NCI-H128 (cell line): ENCODE measurements at regions not wholly inside any gene's neighbourhood (a gene's known extent, or its start where the extent isn't known, plus 50 kb on each side); places are given as distances from the start of the nearest gene placed in this dataset.

Experiments
- DNase-seq: peaks from one replicate; lab custom pipeline; 2025; ENCODE audit not compliant: unreplicated experiment; lab: John Stamatoyannopoulos, UW

DNA sequence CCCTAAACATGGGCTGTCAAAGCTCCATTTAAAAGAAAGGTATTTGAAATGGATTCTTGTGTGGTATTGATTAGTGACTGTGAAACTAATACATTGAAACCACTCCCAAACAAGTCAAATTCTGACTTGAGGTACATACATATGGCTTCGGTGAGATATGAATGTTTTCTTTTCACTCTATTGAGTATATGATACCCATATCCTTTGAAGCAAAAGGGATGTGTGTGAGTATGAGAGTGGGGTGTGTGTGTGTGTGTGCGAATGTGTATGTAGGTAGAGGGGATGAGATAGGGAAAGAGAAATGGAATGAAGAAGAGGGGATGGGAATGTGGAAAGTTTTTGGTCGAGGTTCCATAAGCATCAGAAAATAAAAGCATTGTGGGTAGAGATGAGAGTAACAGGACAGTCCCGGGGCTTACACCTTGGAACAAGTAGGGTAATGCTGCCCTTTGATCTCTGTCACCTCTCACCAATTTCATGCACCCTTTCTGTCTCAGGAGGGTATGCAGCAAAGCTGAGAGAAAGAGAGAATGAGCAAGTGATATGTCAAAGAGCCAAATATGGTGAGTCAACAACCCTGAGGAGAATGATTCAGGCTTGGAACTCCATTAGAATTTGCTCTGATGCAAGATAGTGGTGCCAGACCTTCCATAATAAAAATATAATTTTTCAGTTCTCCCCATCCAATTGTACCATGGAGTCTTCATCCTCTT, 64.0 kb upstream of the ZEB2 start:
- DNase-seq = no peak

DNA sequence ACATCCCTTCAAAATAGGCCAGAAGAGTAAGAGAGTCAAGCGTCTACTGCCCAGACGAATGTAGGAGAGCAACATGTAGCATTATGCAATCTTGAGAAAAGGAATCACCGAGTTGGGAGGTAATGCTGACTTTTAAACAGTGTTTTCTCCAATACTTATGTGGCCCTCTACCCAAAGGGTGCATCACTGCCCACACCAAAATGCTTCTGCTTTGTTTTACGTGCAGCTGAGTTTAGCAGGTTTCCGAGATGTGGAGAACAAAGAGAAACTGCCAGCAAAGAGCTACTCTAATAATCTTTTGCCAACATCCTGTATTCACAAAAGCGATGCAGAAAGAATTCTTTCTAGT, 63.4 kb upstream of the ZEB2 start:
- no peak for DNase-seq

DNA sequence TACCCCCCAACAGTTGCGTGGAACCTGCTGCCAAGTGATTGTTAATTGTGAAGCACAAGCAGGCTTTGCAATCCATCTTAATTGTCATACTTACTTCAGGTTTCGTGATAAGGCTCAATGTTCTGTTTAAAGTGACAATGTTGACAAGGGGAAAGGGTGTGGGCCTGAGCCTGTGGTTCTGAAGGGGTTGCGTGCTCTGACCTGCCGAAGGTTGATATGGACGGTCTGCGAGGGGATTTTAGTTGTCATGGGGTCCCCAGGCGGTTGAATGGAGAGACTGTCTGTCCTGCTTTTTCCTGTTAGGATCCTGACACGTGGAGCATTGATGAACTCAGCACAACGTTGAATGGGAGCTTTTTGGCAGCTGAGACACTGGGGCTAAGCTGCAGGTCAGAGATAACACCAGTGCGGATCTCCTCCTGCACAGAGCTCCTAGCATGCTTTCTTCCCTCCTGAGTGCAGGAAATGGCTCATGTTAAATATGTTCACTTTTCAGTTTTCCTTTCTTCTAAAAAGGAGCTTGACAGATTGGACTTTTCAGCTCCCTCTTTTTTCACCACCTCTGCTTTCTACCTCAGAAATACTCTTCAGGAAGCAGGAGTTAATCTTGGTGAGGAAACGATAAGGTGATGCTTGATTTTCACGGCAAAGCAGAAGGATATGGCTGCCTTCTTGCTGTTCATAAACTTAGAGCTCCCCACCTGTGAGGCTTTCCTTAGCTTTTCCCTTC, 62.9 kb upstream of the ZEB2 start:
- DNase-seq = no peak

DNA sequence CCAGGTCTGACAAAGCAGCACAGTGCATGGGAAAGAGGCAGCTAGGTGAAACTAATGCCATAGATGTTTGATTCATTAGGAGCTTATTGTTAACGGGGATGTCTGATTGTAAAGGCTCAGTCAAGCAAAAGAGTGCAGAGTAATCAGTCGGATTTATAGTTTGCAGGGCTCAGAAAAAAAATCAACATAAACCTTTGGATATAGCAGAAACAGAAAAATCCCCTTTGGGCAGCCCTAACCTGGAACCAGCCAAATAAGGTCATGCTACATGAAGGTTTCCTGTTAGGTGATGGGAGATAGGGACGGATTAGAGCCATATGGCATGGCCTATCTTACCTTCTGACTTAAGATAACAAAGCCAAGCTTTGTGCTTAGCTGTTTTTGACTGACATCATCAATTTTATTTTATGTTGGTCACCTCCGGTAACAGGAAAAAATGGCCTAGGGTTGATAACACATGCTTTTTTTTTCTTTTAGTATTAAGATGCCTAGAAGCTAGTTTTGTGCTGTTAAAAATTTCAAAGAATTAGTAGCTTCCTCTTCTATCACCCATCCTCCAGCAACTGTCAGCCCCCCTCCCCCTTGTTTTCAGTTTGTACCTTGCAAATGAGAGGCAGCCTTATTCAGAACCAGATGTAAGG, 60.7 kb upstream of the ZEB2 start:
- no peak for DNase-seq

DNA sequence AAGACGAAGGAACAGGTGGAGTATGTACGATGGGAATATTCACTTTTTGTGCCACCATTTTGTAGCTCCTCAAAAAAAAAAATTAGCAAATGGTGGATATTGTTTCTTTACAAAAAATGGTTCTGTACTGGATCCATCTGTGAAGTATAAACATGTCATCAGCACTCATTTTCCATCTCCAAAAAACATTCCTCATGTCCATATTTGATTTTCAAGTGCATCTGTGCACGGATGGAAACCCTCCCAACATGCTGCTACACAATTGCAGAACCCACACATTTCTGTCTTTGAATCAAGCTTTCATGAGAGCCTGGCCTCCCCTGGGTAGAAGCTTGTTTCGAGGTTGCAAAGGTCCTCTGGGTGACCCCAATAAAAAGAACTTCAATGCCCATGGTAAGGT, 59.6 kb upstream of the ZEB2 start:
- no peak for DNase-seq

DNA sequence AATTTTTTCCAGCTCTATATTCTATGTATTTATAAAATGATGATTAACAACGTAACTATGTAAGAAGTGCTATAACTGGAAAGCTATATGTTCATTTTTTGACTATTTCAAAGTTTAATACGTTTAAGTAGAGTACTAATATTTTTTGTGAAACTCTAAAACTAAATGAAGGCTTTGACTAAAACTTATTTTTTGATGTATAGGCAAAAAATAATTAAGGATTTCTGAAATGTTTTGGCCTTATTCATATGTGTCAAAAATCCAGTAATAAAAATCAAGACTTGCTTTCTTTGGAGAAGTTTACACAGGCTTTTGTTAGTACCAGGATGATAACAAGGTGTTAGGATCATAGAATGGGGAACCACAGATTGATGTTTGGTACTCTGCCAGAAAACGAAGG, 58.2 kb upstream of the ZEB2 start:
- no peak for DNase-seq

DNA sequence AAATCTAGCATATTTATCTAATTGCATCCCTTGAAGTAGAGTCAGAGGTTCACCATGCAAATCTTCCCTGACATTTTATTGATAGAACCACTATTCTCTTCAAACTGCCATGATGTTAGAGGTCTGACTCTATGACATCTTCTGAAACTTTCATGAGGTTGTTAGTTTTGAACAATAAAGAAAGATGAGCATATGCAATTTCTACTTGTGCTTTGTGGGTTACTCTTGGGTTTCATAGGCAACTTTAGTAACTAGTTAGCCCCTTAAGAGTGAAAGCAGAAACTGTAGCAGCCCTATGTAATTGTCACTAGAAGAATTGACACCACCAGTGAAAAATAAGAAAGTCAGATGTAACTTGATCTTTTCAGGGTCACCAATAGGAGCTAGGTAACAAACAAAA, 53.1 kb upstream of the ZEB2 start:
- no peak for DNase-seq

DNA sequence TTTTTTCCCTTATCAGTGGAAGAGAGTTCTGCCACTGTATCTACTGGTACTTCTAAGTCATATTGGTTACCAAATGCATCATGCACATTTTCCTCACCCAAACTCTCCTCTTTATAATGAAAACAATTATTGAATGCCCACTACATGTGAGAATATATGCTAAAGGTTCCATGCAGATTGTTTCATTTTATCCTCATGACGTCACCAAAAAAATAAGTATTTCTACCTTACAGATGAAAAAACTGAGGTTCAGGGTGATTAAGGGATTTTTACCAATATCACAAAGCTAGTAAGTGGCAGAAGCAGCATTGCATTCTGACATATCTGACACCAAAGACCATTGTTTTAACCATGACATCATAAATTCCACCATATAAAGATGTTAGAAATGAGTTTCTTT, 51.9 kb upstream of the ZEB2 start:
- no peak for DNase-seq

DNA sequence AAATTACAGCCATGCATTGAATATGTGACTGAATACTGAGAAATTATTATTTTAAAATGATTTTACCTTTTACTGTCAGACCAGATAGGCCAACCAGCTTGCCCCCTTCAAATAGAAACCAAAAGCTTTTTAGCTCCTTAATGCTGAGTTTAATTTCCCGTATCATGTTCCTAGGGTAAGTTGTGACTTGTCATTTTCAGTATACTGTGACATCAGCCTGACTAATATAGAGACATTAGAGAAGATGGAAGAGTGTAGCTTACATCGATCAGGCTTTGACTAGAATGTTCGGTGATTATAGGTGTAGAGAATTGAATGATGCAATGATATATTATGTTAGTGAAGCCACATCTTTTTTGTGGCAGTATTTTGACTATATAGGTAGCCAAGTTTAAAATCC, 50.6 kb upstream of the ZEB2 start:
- no peak for DNase-seq
